GM19395 (cell line): ENCODE measurements at regions not wholly inside any gene's neighbourhood (a gene's known extent, or its start where the extent isn't known, plus 50 kb on each side); places are given as distances from the start of the nearest gene placed in this dataset.
A peak's percentile ranks its signal among the peaks of the same experiment; 100 is the strongest.
"Not testable (repeated sequence)": the region's sequence is repeated elsewhere in the genome, so short reads cannot be mapped to it uniquely, and the experiment has no call there.

Experiments
- ATAC-seq: cut with Tn5 transposase; IDR thresholded peaks from one replicate; pipeline ENCODE4 v1.9.1; 2021; ENCODE audit warnings: mild to moderate bottlenecking, moderate library complexity; ENCODE audit not compliant: unreplicated experiment

- ATAC-seq = no peak
Measured at GRCh38 chr1:222012816-222013215, 270.9 kb upstream of the DUSP10 start.

- ATAC-seq = no peak
Measured at GRCh38 chr1:222010306-222010705, 268.4 kb upstream of the DUSP10 start.

- peak; percentile 77 for ATAC-seq
Measured at GRCh38 chr1:222009105-222009730, 267.3 kb upstream of the DUSP10 start.

- ATAC-seq = no peak
Measured at GRCh38 chr1:222006715-222007114, 264.8 kb upstream of the DUSP10 start.

- no peak for ATAC-seq
Measured at GRCh38 chr1:222004784-222005183, 262.9 kb upstream of the DUSP10 start.

GRCh38 chr1:222004034-222004433, 262.1 kb upstream of the DUSP10 start:
- ATAC-seq = no peak

- ATAC-seq = no peak
Measured at GRCh38 chr1:222002503-222002902, 260.6 kb upstream of the DUSP10 start.

GRCh38 chr1:222000131-222000530, 258.2 kb upstream of the DUSP10 start:
- ATAC-seq = no peak

- no peak for ATAC-seq
Measured at GRCh38 chr1:221998781-221999180, 256.9 kb upstream of the DUSP10 start.

- no peak for ATAC-seq
Measured at GRCh38 chr1:221998186-221998612, 256.3 kb upstream of the DUSP10 start.

GRCh38 chr1:221997012-221997411, 255.1 kb upstream of the DUSP10 start:
- ATAC-seq = not testable (repeated sequence)

- no peak for ATAC-seq
Measured at GRCh38 chr1:221994939-221995338, 253.1 kb upstream of the DUSP10 start.

- ATAC-seq = peak; percentile 62
Measured at GRCh38 chr1:221994274-221994698, 252.4 kb upstream of the DUSP10 start.

- ATAC-seq = no peak
Measured at GRCh38 chr1:221993444-221993948, 251.6 kb upstream of the DUSP10 start.

- no peak for ATAC-seq
Measured at GRCh38 chr1:221992427-221992826, 250.5 kb upstream of the DUSP10 start.

- ATAC-seq = no peak
Measured at GRCh38 chr1:221991221-221991620, 249.3 kb upstream of the DUSP10 start.

- no peak for ATAC-seq
Measured at GRCh38 chr1:221989741-221990140, 247.9 kb upstream of the DUSP10 start.

- ATAC-seq = no peak
Measured at GRCh38 chr1:221988829-221989228, 246.9 kb upstream of the DUSP10 start.

- no peak for ATAC-seq
Measured at GRCh38 chr1:221987860-221988520, 246.1 kb upstream of the DUSP10 start.

GRCh38 chr1:221983444-221983843, 241.6 kb upstream of the DUSP10 start:
- no peak for ATAC-seq

- ATAC-seq = no peak
Measured at GRCh38 chr1:221981461-221981860, 239.6 kb upstream of the DUSP10 start.

GRCh38 chr1:221979444-221980032, 237.6 kb upstream of the DUSP10 start:
- ATAC-seq = no peak
